ENCODE measurements at regions not wholly inside any gene's neighbourhood (a gene's known extent, or its start where the extent isn't known, plus 50 kb on each side); places are given as distances from the start of the nearest gene placed in this dataset.

GRCh38 chr5:36481454-36482120 is 124.8 kb upstream of the SLC1A3 start:
- no peaks in the 10 kb centered on the region for H3K27me3 ChIP-seq (ENCODE audit: insufficient read depth, low read length)
- no peaks in the 10 kb centered on the region for H3K36me3 ChIP-seq (ENCODE audit: control insufficient read depth in 1 of 2, insufficient read depth in 2 of 2, low read length in 2 of 2)
- no TSS peak for BruUV-seq (replicated peaks)
- POLR2A ChIA-PET, result no interaction called here
- H3K9me3 ChIP-seq (ENCODE audit: control insufficient read depth in 1 of 2, insufficient read depth in 1 of 2, low read depth in 1 of 2, low read length in 2 of 2), result no peaks in the 10 kb centered on the region
- H2AFZ ChIP-seq (ENCODE audit: low read depth, low read length, poor library complexity, severe bottlenecking), result no peak overlapping the region
- H3K79me2 ChIP-seq (ENCODE audit: insufficient read depth, low read length), result no peaks in the 10 kb centered on the region
- ATAC-seq (no peak), DNase-seq (ENCODE audit: low read depth, low spot score) (no peak)
- intact Hi-C loops (cut with micrococcal nuclease), result no loop called here
- no peak overlapping the region for H3K4me2 ChIP-seq (ENCODE audit: low read length)
- no peak overlapping the region for H3K4me3 ChIP-seq (replicated peaks in 1 of 2; ENCODE audit: low read depth in 1 of 2, low read length in 2 of 2)
- RAD21 ChIA-PET (ENCODE audit: low non-redundant PET in 1 of 2, low total read pairs in 2 of 2, uncharacterized antibody in 2 of 2, unreplicated experiment in 2 of 2), result no interaction called here
- H3K9me2 ChIP-seq (ENCODE audit: insufficient read depth), result peaks cover 3% of the 10 kb centered on the region; the same call in 1 of the 2 replicates
- no peak overlapping the region for H3K9ac ChIP-seq (ENCODE audit: low read length)
- CTCF ChIA-PET, result interaction anchor here (1.1 kb wide), 2 partner anchors 209 to 214 kb away, joined by 3 to 4 read pairs; no protein-coding TSS in a partner anchor
- H3K27ac ChIP-seq (ENCODE audit: low read depth, low read length), result no peak overlapping the region
- H4K20me1 ChIP-seq (ENCODE audit: insufficient read depth), result no peaks in the 10 kb centered on the region
- TF ChIP-seq YY1 (IDR thresholded peaks at IDR 0.05; ENCODE audit: extremely low read depth, insufficient replicate concordance, low read depth, low read length) (no peak), EZH2phosphoT487 (IDR thresholded peaks at IDR 0.05; ENCODE audit: borderline replicate concordance) (no peak)
- H3K4me1 ChIP-seq (ENCODE audit: control insufficient read depth in 1 of 2, insufficient read depth in 2 of 2, low read length in 2 of 2), result no peaks in the 10 kb centered on the region

GRCh38 chr5:36482812-36483211 is 123.6 kb upstream of the SLC1A3 start:
- intact Hi-C loops (cut with micrococcal nuclease), result no loop called here
- H3K9ac ChIP-seq (ENCODE audit: low read length), result no peak overlapping the region
- H3K79me2 ChIP-seq (ENCODE audit: insufficient read depth, low read length), result no peaks in the 10 kb centered on the region
- ATAC-seq, result no peak
- no peaks in the 10 kb centered on the region for H4K20me1 ChIP-seq (ENCODE audit: insufficient read depth)
- H3K9me2 ChIP-seq (ENCODE audit: insufficient read depth), result peaks cover 3% of the 10 kb centered on the region; the same call in 1 of the 2 replicates
- no peak for DNase-seq (ENCODE audit: low read depth, low spot score)
- H3K27me3 ChIP-seq (ENCODE audit: insufficient read depth, low read length), result no peaks in the 10 kb centered on the region
- H3K27ac ChIP-seq (ENCODE audit: low read depth, low read length), result no peak overlapping the region
- no peaks in the 10 kb centered on the region for H3K36me3 ChIP-seq (ENCODE audit: control insufficient read depth in 1 of 2, insufficient read depth in 2 of 2, low read length in 2 of 2)
- no peak overlapping the region for H2AFZ ChIP-seq (ENCODE audit: low read depth, low read length, poor library complexity, severe bottlenecking)
- no peaks in the 10 kb centered on the region for H3K9me3 ChIP-seq (ENCODE audit: control insufficient read depth in 1 of 2, insufficient read depth in 1 of 2, low read depth in 1 of 2, low read length in 2 of 2)
- no peak overlapping the region for H3K4me3 ChIP-seq (replicated peaks in 1 of 2; ENCODE audit: low read depth in 1 of 2, low read length in 2 of 2)
- RAD21 ChIA-PET (ENCODE audit: low non-redundant PET in 1 of 2, low total read pairs in 2 of 2, uncharacterized antibody in 2 of 2, unreplicated experiment in 2 of 2), result no interaction called here
- H3K4me1 ChIP-seq (ENCODE audit: control insufficient read depth in 1 of 2, insufficient read depth in 2 of 2, low read length in 2 of 2), result no peaks in the 10 kb centered on the region
- no TSS peak for BruUV-seq (replicated peaks)
- POLR2A ChIA-PET, result no interaction called here
- CTCF ChIA-PET, result no interaction called here
- TF ChIP-seq EZH2phosphoT487 (IDR thresholded peaks at IDR 0.05; ENCODE audit: borderline replicate concordance) (no peak), POLR2A (IDR thresholded peaks at IDR 0.05; ENCODE audit: borderline replicate concordance, extremely low read depth, insufficient read depth, insufficient read length) (no peak), JUND (IDR thresholded peaks at IDR 0.05) (no peak), ZFX (IDR thresholded peaks at IDR 0.05) (no peak), SP1 (IDR thresholded peaks at IDR 0.05; ENCODE audit: low read depth) (no peak), ZNF274 (IDR thresholded peaks at IDR 0.05; ENCODE audit: low read depth, low read length) (no peak), SIN3A (IDR thresholded peaks at IDR 0.05; ENCODE audit: low read depth) (no peak), REST (IDR thresholded peaks at IDR 0.05; ENCODE audit: low read depth) (no peak), CTCF (IDR thresholded peaks at IDR 0.05 in 2 of 3, conservative IDR thresholded peaks at IDR 0.05 in 1 of 3; ENCODE audit: borderline replicate concordance in 1 of 3, insufficient read depth in 1 of 3, low read depth in 2 of 3, low read length in 2 of 3) (no peak), TCF7L2 (IDR thresholded peaks at IDR 0.05; ENCODE audit: borderline replicate concordance, extremely low read depth, insufficient read depth, insufficient read length) (no peak), EZH2 (IDR thresholded peaks at IDR 0.05) (no peak), ELF1 (IDR thresholded peaks at IDR 0.05; ENCODE audit: borderline replicate concordance, low read depth) (no peak)
- H3K4me2 ChIP-seq (ENCODE audit: low read length), result no peak overlapping the region

Data from HCT116 (cell line).